KMS-11 (cell line): ENCODE measurements at regions not wholly inside any gene's neighbourhood (a gene's known extent, or its start where the extent isn't known, plus 50 kb on each side); places are given as distances from the start of the nearest gene placed in this dataset.

Experiments
- H2AFZ ChIP-seq: fragments of 200-600 bp; sonication (generic); 2 replicates; pipeline ENCODE4 v1.6.1; 2016; ENCODE audit warnings: antibody characterized with exemption, mixed run types, low read depth
- H3K27ac ChIP-seq: fragments of 200-600 bp; sonication (generic); 2 replicates; pipeline ENCODE4 v1.6.1; 2016; ENCODE audit warnings: mild to moderate bottlenecking, mixed run types
- H3K27me3 ChIP-seq: fragments of 200-600 bp; sonication (generic); 2 replicates; pipeline ENCODE4 v1.6.1; 2017; ENCODE audit warnings: mild to moderate bottlenecking, low read depth, mixed run types, moderate library complexity; ENCODE audit not compliant: insufficient read depth
- H3K36me3 ChIP-seq: fragments of 200-600 bp; sonication (generic); 2 replicates; pipeline ENCODE4 v1.6.1; 2017; ENCODE audit warnings: mild to moderate bottlenecking, mixed run types; ENCODE audit not compliant: insufficient read depth
- H3K4me1 ChIP-seq: fragments of 200-600 bp; sonication (generic); 2 replicates; pipeline ENCODE4 v1.6.1; 2016; ENCODE audit warnings: mild to moderate bottlenecking, low read depth, mixed run types; ENCODE audit not compliant: poor library complexity, severe bottlenecking
- H3K4me2 ChIP-seq: fragments of 200-600 bp; sonication (generic); 2 replicates; pipeline ENCODE4 v1.7.0; 2016; ENCODE audit warnings: mild to moderate bottlenecking, mixed run types
- H3K4me3 ChIP-seq: fragments of 200-600 bp; sonication (generic); IDR thresholded peaks from 2 replicates; pipeline ENCODE4 v1.6.1; 2017; ENCODE audit warnings: low read depth, low read length, mixed read lengths; ENCODE audit not compliant: insufficient read depth
- H3K79me2 ChIP-seq: fragments of 200-600 bp; sonication (generic); 2 replicates; pipeline ENCODE4 v1.6.1; 2016; ENCODE audit warnings: low read depth, mixed run types; ENCODE audit not compliant: insufficient read depth
- H3K9ac ChIP-seq: fragments of 200-600 bp; sonication (generic); 2 replicates; pipeline ENCODE4 v1.6.1; 2016; ENCODE audit warnings: mild to moderate bottlenecking, mixed run types
- H4K20me1 ChIP-seq: fragments of 200-600 bp; sonication (generic); 2 replicates; pipeline ENCODE4 v1.6.1; 2016; ENCODE audit warnings: mild to moderate bottlenecking, mixed run types; ENCODE audit not compliant: insufficient read depth
- TF ChIP-seq, protein P1 (sequence below): fragments of 200-600 bp; sonication (generic); conservative IDR thresholded peaks from 2 replicates; pipeline ENCODE4 v1.6.1; 2017; ENCODE audit warnings: low read depth, mild to moderate bottlenecking, antibody characterized with exemption, low read length, moderate library complexity, mixed read lengths

DNA sequence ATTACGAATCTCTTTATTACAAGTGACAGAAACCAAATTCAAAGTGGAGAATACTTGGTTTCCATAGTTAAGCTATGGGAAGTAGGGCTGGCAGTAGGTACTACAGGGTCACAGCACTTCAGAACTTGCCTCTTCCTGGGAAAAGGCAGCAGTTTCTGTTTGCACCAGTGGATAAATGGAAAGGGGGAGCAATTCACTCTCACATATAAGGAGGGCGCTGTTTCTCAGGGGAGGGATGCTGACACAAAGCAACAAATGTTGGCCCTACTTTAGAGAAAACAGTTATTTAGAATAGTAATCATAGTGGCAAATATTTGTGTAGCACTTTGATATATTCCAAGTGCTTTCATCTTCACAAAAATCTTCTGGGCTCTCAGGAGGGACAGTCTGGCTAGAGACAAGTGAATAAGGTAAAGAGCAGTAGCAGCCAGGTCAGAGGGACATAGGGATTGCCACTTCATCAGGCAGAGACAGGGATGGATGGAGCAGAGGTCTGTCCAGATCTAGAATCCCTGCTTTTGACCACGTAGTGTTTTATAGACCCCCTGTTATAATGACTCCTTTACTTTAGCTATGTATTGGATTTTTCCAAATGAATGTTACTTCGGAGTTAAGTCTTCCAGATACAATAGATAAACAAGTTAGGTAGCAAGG lies 554.8 kb upstream of the SGCD start:
- Histone ChIP-seq H3K4me2 (no peak overlapping the region), H2AFZ (no peak overlapping the region), H4K20me1 (no peaks in the 10 kb centered on the region), H3K4me3 (no peak overlapping the region), H3K36me3 (no peaks in the 10 kb centered on the region), H3K79me2 (no peaks in the 10 kb centered on the region), H3K27ac (no peak overlapping the region), H3K9ac (no peak overlapping the region), H3K4me1 (no peaks in the 10 kb centered on the region), H3K27me3 (no peaks in the 10 kb centered on the region)
- TF ChIP-seq, protein P1, sequence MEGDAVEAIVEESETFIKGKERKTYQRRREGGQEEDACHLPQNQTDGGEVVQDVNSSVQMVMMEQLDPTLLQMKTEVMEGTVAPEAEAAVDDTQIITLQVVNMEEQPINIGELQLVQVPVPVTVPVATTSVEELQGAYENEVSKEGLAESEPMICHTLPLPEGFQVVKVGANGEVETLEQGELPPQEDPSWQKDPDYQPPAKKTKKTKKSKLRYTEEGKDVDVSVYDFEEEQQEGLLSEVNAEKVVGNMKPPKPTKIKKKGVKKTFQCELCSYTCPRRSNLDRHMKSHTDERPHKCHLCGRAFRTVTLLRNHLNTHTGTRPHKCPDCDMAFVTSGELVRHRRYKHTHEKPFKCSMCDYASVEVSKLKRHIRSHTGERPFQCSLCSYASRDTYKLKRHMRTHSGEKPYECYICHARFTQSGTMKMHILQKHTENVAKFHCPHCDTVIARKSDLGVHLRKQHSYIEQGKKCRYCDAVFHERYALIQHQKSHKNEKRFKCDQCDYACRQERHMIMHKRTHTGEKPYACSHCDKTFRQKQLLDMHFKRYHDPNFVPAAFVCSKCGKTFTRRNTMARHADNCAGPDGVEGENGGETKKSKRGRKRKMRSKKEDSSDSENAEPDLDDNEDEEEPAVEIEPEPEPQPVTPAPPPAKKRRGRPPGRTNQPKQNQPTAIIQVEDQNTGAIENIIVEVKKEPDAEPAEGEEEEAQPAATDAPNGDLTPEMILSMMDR: no peak

DNA sequence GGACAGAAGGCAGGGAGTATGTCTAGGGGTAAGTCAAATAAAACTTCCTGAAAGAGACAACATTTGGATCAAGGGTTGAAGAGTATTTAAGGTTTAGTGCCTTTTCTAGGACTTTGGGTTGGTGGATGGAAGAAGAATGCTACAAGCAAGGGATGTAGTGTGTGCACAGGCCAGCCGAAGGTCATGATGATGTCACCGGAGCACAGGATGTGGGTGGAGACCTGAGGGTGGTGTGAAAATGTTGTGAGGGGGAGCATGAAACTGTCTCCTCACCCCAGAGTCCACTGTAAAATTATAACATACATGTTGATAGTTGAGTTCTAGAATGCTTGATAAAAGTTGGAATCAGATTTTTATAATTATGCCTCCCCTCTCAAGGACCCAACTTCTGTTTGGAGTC lies 553.3 kb upstream of the SGCD start:
- H4K20me1 ChIP-seq: no peaks in the 10 kb centered on the region
- no peaks in the 10 kb centered on the region for H3K36me3 ChIP-seq
- no peak overlapping the region for H2AFZ ChIP-seq
- no peaks in the 10 kb centered on the region for H3K4me1 ChIP-seq
- H3K4me3 ChIP-seq: no peak overlapping the region
- H3K9ac ChIP-seq: no peak overlapping the region
- no peak overlapping the region for H3K4me2 ChIP-seq
- TF ChIP-seq, protein P1: no peak
- H3K79me2 ChIP-seq: no peaks in the 10 kb centered on the region
- no peak overlapping the region for H3K27ac ChIP-seq
- no peaks in the 10 kb centered on the region for H3K27me3 ChIP-seq

DNA sequence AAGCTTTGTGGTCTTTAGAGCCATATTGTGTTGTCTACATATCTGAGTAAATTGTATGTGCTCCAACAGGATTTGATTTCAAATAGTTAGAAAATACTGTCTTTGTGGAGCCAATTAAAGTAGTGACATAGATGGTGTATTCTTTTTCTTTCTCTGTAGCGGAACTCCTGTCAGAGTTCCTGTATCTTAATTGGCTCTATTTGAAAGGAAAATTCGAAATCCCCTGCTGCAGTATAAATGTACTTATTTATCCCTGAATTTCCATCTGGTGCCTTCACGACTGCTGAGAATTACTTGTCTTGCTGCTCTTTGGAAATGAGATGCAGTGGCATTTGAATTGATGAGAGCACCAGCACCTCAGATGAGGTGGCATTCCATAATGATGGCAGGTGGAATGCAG lies 546.7 kb upstream of the SGCD start:
- H3K4me2 ChIP-seq: no peak overlapping the region
- no peaks in the 10 kb centered on the region for H3K4me1 ChIP-seq
- no peak overlapping the region for H2AFZ ChIP-seq
- TF ChIP-seq, protein P1: no peak
- H3K4me3 ChIP-seq: no peak overlapping the region
- no peak overlapping the region for H3K9ac ChIP-seq
- H3K79me2 ChIP-seq: no peaks in the 10 kb centered on the region
- no peak overlapping the region for H3K27ac ChIP-seq
- H4K20me1 ChIP-seq: no peaks in the 10 kb centered on the region
- H3K27me3 ChIP-seq: no peaks in the 10 kb centered on the region
- H3K36me3 ChIP-seq: no peaks in the 10 kb centered on the region

DNA sequence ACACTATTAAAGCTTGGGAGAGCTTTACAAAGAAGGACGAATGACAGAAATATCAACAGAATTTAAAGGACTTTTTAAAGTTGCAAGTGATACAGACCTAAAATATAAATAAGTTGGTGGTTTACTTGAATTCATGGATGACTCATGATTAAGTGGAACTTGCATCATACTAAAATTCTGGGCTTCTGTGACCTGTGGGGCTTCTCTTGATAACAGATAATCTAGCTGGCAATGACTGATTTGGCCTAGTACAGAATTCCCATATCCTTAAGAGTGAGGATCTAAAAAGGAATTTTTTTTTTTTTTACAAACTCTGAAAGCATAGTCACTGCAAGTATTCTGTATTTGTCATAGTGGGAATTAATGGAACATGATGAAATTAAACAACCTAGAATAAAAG lies 543.7 kb upstream of the SGCD start:
- TF ChIP-seq, protein P1: no peak
- Histone ChIP-seq H3K36me3 (no peaks in the 10 kb centered on the region), H3K4me1 (no peaks in the 10 kb centered on the region), H3K27ac (no peak overlapping the region), H3K79me2 (no peaks in the 10 kb centered on the region), H3K27me3 (no peaks in the 10 kb centered on the region), H3K4me3 (no peak overlapping the region), H2AFZ (no peak overlapping the region), H4K20me1 (no peaks in the 10 kb centered on the region), H3K4me2 (no peak overlapping the region), H3K9ac (no peak overlapping the region)
